Spleen (tissue), 11 donors: ENCODE measurements at regions not wholly inside any gene's neighbourhood (a gene's known extent, or its start where the extent isn't known, plus 50 kb on each side); places are given as distances from the start of the nearest gene placed in this dataset.
"Not testable (repeated sequence)": the region's sequence is repeated elsewhere in the genome, so short reads cannot be mapped to it uniquely, and the experiment has no call there.

ENCODE experiments used
- DNase-seq: peaks from one replicate; pipeline ENCODE4 v3.0.0-alpha.2; 2020
- H3K27ac ChIP-seq, 8 donors: fragments of 200-600 bp; sonication (generic) in 7 of 8; 1 replicate in 4 of 8; 2 replicates in 4 of 8; pipeline versions ENCODE4 v1.5.0 to v1.8.0; 2016 to 2021; ENCODE audit warnings: inconsistent platforms in 4 of 8, mild to moderate bottlenecking in 4 of 8, moderate library complexity in 1 of 8
- H3K27me3 ChIP-seq, 7 donors: fragments of 200-600 bp; sonication (generic) in 6 of 7; replicated peaks in 1 of 7; 1 replicate in 4 of 7; 2 replicates in 3 of 7; pipeline versions ENCODE4 v1.5.0 to v1.8.0; 2016 to 2021; ENCODE audit warnings: inconsistent platforms in 3 of 7, mild to moderate bottlenecking in 1 of 7
- H3K36me3 ChIP-seq, 6 donors: fragments of 200-600 bp; sonication (generic) in 5 of 6; 1 replicate in 4 of 6; 2 replicates in 2 of 6; pipeline versions ENCODE4 v1.5.0 to v1.8.0; 2016 to 2021; ENCODE audit warnings: inconsistent platforms in 2 of 6
- H3K4me1 ChIP-seq, 6 donors: fragments of 200-600 bp; sonication (generic) in 5 of 6; 1 replicate in 3 of 6; 2 replicates in 3 of 6; pipeline versions ENCODE4 v1.5.0 to v1.8.0; 2016 to 2021; ENCODE audit warnings: inconsistent platforms in 3 of 6
- H3K4me3 ChIP-seq, 8 donors: fragments of 200-600 bp; sonication (generic) in 7 of 8; 1 replicate in 4 of 8; 2 replicates in 4 of 8; pipeline versions ENCODE4 v1.5.0 to v1.8.0; 2016 to 2021; ENCODE audit warnings: inconsistent platforms in 4 of 8, mild to moderate bottlenecking in 4 of 8, moderate library complexity in 2 of 8
- H3K9me3 ChIP-seq, 8 donors: fragments of 200-600 bp; sonication (generic) in 7 of 8; 1 replicate in 4 of 8; 2 replicates in 4 of 8; pipeline versions ENCODE4 v1.5.0 to v1.8.0; 2016 to 2021; ENCODE audit warnings: inconsistent platforms in 4 of 8
- CTCF ChIP-seq, 11 experiments: fragments of 200-600 bp in 7 of 11; fragments of 450-650 bp in 4 of 11; sonication (generic) in 4 of 11; IDR thresholded peaks in 8 of 11; conservative IDR thresholded peaks in 3 of 11; 1 replicate in 7 of 11; 2 replicates in 4 of 11; pipeline versions ENCODE4 v1.4.0 to v1.8.0; 2016 to 2021; ENCODE audit warnings: antibody characterized with exemption in 11 of 11, inconsistent platforms in 4 of 11, mild to moderate bottlenecking in 1 of 11
- POLR2A ChIP-seq, 3 donors: fragments of 450-650 bp; IDR thresholded peaks; one replicate each; pipeline ENCODE4 v1.5.1; 2017; ENCODE audit warnings: antibody characterized with exemption in 3 of 3, mild to moderate bottlenecking in 1 of 3
- POLR2AphosphoS5 ChIP-seq, 3 donors: sonication (generic); formaldehyde crosslinking; IDR thresholded peaks; one replicate each; pipeline ENCODE4 v1.5.1; 2017; ENCODE audit warnings: antibody characterized with exemption in 3 of 3
- WGBS, 5 donors: extraction: QIAGEN DNeasy Blood & Tissue Kit in 3 of 5; methylation state at CpG; one replicate each; pipeline versions ENCODE4 v1.1.5 to v1.1.7; 2013 to 2018; 5-methylcytosine and 5-hydroxymethylcytosine counted together
- intact Hi-C: fragments of 100-400 bp; cut with DNase I; formaldehyde crosslinking; loops from one replicate; pipeline ENCODE4 v1.15.0; 2023; ENCODE audit warnings: low total_unique reads
- donor health status: healthy with polysubstance abuse.
- donor health status: DM: no; HTN: no; CAD: no; lungs with moderate emphysema.
- donor health status: DM: no; HTN: no; CAD: no.
- donor health status: Bipolar disorder and iron deficiency.
- donor health status: healthy.
- donor health status: DM: no; HTN: no; CAD: no.
- donor health status: DM: yes; HTN: yes; CAD: no.

- DNase-seq, result no peak
- Histone ChIP-seq H3K27ac (no peak overlapping the region), H3K4me1 (no peaks in the 10 kb centered on the region), H3K27me3 (no peaks in the 10 kb centered on the region), H3K9me3 (peaks cover 0 to 3% (median 0%) of the 10 kb centered on the region in 8 donors), H3K36me3 (no peaks in the 10 kb centered on the region), H3K4me3 (no peak overlapping the region)
- intact Hi-C loops, result no loop called here
- WGBS, 5 donors, result 74 to 83% (median 78%) methylated on average over 3 of the region's 3 CpGs
- no peak for TF ChIP-seq POLR2AphosphoS5 (IDR thresholded peaks at IDR 0.05)
- no peak for TF ChIP-seq CTCF (IDR thresholded peaks at IDR 0.05 in 8 of 11, conservative IDR thresholded peaks at IDR 0.05 in 3 of 11)
- no peak for TF ChIP-seq POLR2A (IDR thresholded peaks at IDR 0.05)
Measured at GRCh38 chr14:86331341-86331740, 801.4 kb downstream of the FLRT2 start.

- Histone ChIP-seq H3K9me3 (peaks cover 0 to 5% (median 0%) of the 10 kb centered on the region in 8 donors), H3K27me3 (no peaks in the 10 kb centered on the region), H3K27ac (no peak overlapping the region), H3K4me3 (no peak overlapping the region), H3K4me1 (no peaks in the 10 kb centered on the region), H3K36me3 (no peaks in the 10 kb centered on the region)
- DNase-seq, result no peak
- WGBS, 5 donors, result 43 to 58% (median 51%) methylated on average over 3 of the region's 3 CpGs
- intact Hi-C loops, result no loop called here
- TF ChIP-seq POLR2AphosphoS5 (IDR thresholded peaks at IDR 0.05) (no peak), POLR2A (IDR thresholded peaks at IDR 0.05) (no peak), CTCF (IDR thresholded peaks at IDR 0.05 in 8 of 11, conservative IDR thresholded peaks at IDR 0.05 in 3 of 11) (no peak)
Measured at GRCh38 chr14:86321151-86321550, 791.2 kb downstream of the FLRT2 start.

- DNase-seq, intact Hi-C loops, H3K27ac ChIP-seq, H3K36me3 ChIP-seq, H3K4me3 ChIP-seq, H3K9me3 ChIP-seq, H3K4me1 ChIP-seq, H3K27me3 ChIP-seq: not testable (repeated sequence)
- WGBS, 5 donors, result 90 to 98% (median 94%) methylated on average over 17 to 19 of the region's 19 CpGs
Measured at GRCh38 chr14:86312154-86312665, 782.3 kb downstream of the FLRT2 start.

- peaks cover 0 to 4% (median 0%) of the 10 kb centered on the region in 8 donors for H3K9me3 ChIP-seq
- H3K27ac ChIP-seq, result no peak overlapping the region
- no peak for TF ChIP-seq POLR2AphosphoS5 (IDR thresholded peaks at IDR 0.05)
- TF ChIP-seq POLR2A (IDR thresholded peaks at IDR 0.05), result no peak
- TF ChIP-seq CTCF (IDR thresholded peaks at IDR 0.05 in 8 of 11, conservative IDR thresholded peaks at IDR 0.05 in 3 of 11), result no peak
- no peaks in the 10 kb centered on the region for H3K4me1 ChIP-seq
- no peaks in the 10 kb centered on the region for H3K36me3 ChIP-seq
- WGBS, 5 donors, result 80 to 96% (median 85%) methylated on average over 3 of the region's 3 CpGs
- no peak for DNase-seq
- no peaks in the 10 kb centered on the region for H3K27me3 ChIP-seq
- no peak overlapping the region for H3K4me3 ChIP-seq
- intact Hi-C loops, result no loop called here
Measured at GRCh38 chr14:86311151-86311550, 781.2 kb downstream of the FLRT2 start.

GRCh38 chr14:86310611-86311010 is 780.7 kb downstream of the FLRT2 start:
- Histone ChIP-seq H3K4me3 (no peak overlapping the region), H3K4me1 (no peaks in the 10 kb centered on the region), H3K27ac (no peak overlapping the region), H3K27me3 (no peaks in the 10 kb centered on the region), H3K9me3 (peaks cover 0 to 4% (median 0%) of the 10 kb centered on the region in 8 donors), H3K36me3 (no peaks in the 10 kb centered on the region)
- DNase-seq, result no peak
- intact Hi-C loops, result no loop called here
- TF ChIP-seq POLR2AphosphoS5 (IDR thresholded peaks at IDR 0.05), result no peak
- no peak for TF ChIP-seq POLR2A (IDR thresholded peaks at IDR 0.05)
- TF ChIP-seq CTCF (IDR thresholded peaks at IDR 0.05 in 8 of 11, conservative IDR thresholded peaks at IDR 0.05 in 3 of 11), result no peak
